ENCODE measurements at regions not wholly inside any gene's neighbourhood (a gene's known extent, or its start where the extent isn't known, plus 50 kb on each side); places are given as distances from the start of the nearest gene placed in this dataset.

DNA sequence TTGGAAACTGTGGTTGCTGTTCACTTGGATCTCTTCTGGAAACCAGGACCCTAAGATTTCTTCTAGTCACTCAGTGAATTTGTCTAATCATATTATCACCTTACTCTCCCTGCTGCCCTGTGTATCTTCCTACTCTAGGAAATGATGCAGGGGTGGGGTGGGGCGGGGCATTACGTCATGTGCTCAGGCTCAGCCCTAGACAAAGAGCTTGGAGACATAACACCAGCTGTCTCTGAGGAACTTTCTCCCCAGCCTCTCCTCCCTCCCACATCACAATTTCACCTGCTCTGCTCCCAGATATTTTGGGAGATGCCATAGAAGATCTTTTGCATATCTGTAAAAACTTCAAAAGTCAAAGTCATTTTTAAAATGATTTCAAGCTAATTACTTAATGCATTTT lies 470.4 kb downstream of the ZSWIM6 start:
- no peak for FAIRE-seq

DNA sequence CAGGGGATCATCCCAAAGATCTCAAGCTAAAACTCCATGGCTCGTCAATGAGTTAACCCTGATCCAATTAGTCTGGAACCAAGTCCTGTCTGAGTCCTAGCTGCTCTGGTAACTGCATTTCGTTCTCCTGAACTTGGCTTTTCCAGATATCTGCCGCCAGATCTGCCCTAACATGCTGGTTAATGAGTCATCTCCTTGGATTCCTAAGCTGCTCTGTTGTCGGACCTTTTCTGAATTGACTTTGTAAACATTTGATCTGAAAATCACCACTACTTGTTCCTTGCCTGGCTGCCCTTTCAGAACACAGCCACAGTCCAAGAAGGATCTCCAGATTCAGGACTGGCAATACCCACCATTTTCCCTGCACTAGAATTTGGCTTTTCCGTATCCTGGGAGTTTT lies 473.0 kb downstream of the ZSWIM6 start:
- no peak for FAIRE-seq

DNA sequence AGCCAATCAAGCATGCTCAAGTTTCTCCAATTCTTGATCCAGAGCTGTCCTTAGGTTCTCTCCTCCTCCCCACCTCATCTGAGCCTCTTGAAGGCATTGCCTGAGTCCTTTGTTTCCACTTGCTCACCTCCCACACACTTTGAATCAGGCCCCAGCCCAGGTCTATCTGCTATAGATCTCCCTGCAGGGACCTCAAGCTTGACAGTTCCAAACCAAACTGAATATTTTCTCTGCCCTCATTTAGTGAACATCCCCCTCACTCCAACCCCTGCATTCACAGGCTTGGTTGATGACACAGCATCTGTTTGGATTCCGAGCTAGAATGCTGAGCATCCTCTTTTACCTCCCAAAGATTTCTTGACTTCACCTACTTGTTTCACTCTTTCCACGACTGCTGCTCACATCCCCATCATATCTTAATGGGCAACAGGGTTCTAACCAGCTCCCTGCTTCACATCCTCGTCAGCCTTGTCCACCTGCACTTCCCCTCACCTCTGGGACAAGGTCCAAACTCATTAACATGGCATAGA lies 474.5 kb downstream of the ZSWIM6 start:
- FAIRE-seq: no peak

DNA sequence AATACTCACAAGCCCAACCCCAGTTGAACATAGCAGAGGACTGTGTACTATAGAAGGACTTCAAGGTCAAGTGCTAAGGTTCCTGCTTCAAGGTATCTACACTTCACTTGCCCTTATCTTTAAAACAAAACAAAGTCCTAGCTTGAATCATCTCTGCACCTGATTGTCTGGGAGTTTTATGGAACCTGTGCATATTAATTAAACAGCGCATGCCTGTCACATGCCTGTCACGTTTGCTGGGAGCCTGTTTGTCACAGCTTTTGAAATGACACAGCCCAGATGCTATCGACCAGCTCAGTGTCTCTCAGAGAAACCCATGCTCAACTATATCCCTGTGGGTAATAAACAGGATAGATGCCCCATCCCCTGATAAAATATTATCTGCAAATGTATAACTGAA lies 476.0 kb downstream of the ZSWIM6 start:
- FAIRE-seq: no peak

DNA sequence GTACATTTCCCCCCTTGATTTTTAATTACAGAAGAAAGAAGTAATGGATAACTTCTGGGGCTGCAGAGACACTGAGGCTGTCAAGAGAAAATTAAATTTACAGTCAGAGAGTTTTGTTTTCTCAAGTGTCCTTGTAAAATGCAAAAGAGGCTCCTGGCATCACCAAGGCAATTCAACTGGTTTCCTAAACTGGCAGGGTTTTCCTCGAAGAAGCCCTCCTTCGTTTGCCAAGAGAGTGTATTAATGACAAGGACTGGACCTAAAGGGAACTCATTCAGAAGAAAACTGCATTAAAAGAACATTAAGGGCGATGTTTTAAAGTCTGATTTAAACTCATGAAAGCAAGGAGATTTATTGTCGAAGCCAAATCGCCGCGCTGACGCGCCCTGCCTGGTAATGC lies 476.9 kb downstream of the ZSWIM6 start:
- FAIRE-seq: no peak

DNA sequence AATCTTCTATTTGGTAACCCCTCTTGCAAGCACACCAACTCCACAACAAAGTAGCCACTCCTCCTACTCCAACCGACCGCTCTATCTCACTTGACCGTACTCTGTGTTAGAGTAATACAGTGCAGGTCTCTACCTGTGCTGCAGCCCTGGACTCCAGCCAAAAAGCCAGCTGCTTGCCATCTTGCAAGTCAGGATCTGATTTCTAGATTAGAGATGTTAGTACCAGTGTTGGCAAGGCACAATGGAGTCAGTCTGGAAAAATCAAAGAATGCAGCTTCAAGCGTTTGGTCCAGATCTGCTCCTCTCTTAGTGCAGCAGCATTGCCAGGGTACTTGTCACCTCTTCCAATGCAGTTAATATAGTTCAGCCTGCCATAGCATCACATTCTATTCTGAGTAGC lies 477.6 kb downstream of the ZSWIM6 start:
- FAIRE-seq: no peak

DNA sequence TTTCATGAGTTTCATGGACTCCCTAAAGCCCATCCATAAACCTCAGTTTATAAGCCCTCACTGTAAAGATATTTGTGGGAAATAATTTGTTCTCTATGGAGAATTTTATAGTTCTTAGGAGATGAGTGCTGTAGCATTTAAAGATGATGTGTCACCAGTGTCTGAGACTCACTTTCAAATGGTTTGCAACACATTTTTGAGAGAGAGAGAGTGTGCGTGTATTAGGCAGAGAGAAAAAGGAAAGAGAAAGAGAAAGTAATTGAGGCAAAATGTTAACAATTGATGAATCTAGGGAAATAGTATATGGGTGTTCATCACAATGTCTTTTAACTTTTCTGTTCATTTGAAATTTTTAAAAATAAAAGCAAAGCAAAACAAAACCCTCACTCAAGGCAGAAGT lies 479.0 kb downstream of the ZSWIM6 start:
- no peak for FAIRE-seq

DNA sequence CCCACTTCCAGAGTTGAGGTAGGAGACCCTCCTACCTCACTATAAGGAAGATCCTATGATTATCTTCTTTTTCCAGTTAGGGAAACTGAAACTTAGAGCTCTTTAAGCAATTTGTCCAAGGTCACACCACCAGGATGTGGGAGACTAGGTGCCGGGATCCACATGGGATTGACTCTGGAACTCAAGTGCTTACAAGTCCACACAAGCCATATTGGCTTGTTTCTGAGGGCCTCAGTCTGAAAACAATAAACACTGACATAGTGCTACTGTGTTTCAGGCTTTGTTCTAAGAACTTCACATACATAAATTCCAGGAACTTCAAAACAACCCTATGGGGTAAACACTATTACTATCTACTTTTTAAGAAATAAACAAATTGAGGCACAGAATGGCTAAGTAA lies 481.3 kb downstream of the ZSWIM6 start:
- FAIRE-seq: no peak

DNA sequence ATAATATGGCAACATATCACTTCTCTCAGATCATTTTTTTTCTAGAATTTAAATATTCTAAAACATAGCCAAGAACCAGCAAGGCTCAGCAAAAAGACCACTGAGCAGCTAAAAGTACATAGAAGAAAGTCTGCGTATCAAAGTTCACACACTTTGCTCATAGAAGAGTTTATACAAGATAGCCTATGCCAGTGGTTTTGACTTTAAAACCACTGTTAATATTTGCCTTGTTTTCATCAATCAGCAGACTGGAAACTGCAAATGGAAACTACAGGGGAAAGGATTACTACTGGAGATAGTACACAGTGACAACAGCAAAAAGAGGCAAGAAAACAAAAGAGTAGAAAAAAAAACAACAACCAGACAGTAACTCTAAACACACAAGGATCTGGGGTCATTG lies 483.3 kb downstream of the ZSWIM6 start:
- no peak for FAIRE-seq

DNA sequence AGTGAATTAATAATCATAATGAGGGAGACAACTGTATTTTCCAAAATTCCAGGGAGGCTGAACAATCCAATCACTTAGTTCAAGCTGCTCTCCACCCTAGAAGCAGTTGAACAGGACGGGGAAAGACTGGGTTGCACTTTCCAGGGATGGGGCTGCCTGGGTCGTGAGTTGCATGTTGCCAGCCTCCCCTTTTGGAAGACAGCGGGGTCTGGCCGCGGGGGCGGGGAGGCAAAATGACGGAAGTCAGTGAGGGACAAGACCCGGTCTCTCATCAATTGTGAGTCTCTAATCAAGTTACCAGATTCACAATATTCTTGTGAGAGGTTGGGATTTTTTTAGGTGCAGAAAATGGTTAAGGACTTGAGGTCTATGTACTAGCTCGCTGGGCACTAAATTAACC lies 484.1 kb downstream of the ZSWIM6 start:
- no peak for FAIRE-seq

DNA sequence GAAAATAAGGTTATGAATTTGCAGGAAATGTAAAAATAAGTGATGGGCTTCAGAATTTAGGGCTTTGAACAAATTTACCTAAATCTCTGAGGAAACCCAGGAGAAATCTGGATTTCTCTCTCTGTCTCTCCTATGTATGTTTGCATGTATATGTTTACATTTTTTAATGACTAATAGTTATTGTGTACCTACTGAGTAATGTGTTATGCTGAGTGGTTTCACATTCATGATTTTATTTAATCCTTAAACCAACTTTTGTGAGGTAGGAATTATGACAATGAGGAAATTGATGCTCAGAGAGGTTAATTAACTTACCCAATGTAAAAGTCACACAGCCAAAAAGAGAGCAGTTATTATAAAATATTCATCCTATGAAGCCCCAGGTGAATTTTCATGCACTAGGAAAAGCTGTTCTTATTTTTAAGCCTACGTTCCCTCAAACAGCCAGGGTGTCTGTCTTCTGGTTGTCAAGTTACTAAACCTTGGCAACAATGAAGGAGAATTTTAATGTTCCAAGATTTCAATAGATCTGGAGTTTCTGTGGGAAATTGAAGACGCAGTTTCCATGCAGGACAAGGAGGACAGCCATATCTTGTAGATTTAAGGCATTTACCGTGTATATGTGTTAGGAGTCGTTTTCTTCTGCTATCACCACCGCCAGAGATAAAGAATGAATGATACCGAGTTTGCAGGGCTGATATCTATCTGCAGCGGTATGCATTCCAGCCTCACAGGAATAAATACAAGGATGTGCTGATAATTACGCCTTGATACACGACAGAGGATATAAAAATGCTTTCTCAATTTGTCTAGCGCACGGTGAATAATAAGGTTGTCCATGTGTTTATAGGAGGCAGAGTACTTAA lies 484.8 kb downstream of the ZSWIM6 start:
- FAIRE-seq: no peak

DNA sequence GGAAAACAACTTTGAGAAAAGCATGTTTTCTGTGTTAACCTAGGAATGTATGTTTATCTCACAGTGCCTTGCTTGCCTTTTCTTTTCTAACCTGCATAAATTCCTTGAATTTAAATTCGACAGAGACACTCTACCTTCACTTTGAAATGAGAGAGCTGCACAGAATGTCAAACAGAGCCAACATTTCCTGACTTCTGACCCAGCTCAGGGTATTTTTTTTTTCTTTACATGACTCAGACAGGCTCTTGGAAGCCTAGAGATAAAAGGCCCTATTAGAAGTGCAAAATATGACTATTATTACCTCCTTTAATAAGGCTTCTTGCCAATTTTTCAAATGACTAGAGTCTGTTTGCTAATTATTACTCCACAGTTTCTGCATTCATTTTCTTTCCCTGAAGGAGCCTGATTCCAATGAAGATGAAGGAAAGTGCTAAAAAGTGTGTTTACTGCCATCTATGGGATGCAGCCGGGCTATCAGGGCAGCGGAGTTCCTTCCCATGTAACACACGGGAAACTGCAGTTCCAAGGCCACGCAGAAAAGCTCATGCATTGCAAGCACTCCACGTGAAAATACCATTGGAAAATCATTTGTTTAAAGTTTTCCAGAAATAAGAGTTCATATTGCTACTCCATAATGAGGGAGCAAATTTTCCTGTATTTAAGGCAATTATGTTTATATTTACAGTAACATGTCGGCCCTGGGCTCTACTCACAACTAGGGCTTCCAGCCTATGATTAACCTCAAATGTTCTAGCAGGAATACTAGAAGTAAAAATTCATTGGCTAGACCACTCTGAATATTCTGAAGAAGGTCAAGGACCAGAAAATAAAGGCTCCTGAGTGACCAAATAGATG lies 485.6 kb downstream of the ZSWIM6 start:
- FAIRE-seq: no peak

DNA sequence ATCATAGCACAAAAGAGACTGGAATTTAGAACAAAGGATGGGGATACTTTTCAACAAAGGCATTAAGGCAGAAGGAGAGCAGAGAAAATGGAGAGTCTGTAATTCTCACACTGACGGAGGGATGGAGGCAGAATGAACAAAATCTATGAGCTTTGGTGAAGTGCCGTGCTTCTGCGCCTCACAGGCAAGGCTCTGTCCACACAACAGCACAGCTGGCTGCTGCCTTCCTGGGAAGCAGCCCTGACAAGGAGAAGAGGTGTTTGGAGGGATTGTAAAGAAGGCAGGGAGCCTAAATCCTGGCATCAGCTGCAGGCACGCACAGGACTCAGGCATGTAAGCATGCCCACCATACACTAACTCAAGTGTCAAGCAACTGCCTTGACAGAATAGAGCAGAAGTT lies 485.2 kb upstream of the KIF2A start:
- FAIRE-seq: no peak

DNA sequence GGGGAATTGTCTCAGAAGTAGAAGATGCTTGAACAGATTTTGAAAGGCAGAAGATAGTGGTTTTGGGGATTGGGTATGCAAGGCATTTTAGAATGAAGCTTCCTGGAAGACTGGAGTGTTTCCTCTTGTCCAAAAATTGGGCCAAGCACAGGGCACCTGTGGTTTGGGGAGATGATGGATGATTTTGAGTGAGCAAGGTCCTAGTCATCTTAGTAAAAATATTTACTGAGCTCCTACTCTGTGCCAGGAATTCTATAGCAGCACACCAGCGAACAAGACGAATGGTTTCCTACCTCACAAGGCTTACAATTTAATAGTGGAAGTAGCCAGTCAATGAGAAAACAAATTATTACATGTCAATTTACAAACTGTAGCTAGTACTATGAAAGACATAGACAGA lies 484.4 kb upstream of the KIF2A start:
- no peak for FAIRE-seq

DNA sequence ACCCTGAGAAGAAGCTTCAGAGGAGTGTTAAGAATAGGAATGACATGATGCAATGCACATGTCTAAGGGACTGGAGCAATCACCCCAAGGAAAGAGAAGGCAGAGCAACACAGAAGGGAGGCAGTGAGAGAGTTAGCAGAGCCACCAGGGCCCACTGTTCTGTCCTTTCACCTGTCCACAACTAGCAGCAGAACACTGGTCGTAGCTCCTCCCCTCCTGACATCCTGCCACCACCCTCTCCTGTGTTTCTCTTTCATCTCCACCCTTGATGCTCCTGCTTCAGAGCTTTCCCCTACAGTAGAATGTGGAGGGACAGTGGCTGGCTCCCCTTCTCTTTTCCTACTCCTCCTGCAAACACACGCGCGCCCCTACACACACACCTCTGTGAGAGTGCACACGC lies 483.4 kb upstream of the KIF2A start:
- no peak for FAIRE-seq

DNA sequence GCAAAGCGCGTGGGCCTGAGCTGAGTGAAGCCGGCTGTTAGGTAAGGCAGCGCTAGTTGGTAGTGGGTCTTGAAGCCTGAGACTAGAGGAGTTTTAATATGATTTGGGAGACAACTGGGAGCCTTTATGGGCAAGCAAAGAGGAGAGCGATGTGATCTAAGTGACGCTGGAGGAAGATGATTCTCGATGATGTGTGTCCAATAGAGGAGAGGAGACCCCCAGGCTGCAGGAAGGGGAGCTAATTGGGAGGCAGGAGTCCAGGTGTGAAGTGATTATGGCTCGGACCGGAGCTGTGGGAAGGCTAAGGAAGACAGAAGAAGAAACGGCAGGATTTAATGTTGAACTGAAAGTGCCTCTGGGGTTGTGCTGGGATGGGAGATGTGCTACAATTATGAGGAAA lies 482.9 kb upstream of the KIF2A start:
- no peak for FAIRE-seq

DNA sequence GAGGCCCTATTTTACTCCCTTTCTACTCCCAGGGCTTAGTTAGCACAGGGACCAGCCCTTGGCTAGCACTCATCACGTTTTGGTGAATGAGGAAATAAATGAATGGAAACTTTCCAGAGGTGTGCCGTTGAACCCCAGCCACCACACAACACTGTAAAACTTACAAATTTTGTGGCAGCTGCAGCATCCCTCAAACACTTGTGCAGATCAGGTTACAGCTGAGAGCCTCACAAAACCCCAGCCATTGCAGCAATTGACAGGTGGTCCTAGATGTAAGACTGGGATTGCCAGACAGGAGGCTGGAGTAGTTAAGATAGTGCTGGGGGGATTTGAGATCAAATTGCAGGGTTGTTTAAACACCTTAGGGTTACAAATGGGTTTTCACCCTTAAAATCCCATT lies 482.2 kb upstream of the KIF2A start:
- no peak for FAIRE-seq

DNA sequence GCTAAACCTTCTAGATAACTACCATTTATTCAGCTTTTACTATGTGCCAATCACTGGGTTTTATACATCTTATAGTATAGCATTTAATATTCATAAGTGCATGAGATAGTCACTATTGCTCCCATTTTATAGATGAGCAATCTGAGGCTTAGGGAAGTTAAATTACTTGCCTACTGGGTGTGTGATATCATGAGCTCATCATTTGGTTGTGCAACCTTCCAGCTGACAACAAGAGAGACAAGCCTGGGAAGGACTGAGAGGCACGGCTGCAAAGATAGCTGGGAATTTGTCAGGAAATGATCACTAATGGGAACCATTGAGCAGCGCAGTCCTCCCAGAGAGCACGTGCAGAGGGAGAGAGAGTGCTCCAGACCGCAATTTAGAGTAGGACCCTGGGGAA lies 481.6 kb upstream of the KIF2A start:
- FAIRE-seq: no peak

DNA sequence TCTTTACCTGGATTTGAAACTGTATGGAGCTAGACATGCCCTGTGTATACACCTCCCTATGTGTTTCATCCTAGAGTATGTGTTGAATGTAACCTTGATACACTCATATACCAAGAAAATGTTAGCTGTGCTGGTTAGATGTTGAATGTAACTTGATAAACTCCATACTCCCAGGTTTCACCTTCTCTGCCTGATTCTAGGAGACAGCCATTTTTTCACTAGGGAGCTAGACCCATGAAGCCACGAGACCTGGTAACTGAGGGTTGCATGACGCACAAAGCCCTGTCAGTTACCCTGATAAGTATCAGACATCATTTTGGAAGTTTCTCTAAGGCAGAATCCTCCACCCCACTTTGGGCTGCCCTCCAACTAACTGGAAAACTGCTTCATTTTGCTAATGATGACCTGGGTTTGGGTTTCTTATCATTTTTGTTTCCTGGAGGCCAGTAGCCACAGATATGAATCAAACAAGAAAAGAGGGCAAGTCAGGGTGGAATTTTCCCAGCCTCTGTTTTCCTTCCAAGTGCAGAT lies 478.5 kb upstream of the KIF2A start:
- FAIRE-seq: no peak

DNA sequence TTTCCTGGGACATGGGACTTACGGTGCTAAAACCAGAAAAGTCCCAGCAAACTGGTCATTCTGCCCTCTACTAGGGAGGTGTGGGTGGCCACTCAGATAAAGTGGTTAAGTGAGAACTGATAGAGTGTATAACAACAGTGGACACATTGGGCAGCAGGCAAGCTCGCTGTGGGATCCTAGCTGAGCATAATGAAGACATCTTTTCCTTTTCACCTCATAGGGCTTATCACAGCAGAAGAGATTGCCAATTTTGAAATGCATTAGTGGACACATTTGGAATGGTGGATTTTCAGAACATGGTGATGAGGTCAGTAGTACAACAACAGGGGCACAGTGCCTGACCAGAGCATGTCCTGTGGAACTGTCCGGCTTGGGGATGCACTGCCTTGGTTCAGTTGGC lies 477.1 kb upstream of the KIF2A start:
- no peak for FAIRE-seq

DNA sequence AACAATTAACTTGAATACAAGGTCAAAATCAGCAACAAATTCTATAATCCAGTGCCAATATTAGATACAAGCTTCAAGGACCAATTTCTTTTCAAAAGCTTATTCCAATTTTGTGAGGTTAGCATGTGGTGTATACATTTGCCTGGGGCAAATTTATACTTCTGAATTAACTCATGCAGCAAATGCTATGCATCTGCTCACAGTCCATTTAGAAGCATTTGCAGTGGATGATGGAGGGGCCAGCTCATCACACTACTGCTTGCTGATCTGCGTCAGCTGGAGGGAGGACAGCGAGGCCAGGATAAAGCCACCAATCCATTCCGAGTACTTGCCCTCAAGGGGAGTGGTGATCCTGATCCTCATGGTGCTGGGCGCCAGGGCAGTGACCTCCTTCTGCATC lies 474.3 kb upstream of the KIF2A start:
- FAIRE-seq: no peak

DNA sequence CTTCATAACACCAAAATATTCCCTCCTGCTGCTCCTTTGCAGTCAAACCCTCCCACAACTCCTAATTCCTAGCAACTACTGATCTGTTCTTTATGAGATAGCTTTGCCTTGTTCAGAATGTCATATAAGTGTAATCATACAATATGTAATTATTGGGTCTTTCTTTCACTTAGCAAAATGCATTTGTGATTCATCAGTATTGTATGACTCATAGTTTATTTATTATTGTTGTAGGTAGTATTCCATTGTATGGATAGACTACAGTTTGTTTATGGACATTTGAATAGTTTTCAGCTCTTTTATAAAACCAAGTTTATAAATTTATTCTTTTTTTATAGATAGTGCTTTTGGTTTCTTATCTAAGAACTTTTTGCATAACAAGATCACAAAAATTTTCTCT lies 468.2 kb upstream of the KIF2A start:
- FAIRE-seq: no peak

DNA sequence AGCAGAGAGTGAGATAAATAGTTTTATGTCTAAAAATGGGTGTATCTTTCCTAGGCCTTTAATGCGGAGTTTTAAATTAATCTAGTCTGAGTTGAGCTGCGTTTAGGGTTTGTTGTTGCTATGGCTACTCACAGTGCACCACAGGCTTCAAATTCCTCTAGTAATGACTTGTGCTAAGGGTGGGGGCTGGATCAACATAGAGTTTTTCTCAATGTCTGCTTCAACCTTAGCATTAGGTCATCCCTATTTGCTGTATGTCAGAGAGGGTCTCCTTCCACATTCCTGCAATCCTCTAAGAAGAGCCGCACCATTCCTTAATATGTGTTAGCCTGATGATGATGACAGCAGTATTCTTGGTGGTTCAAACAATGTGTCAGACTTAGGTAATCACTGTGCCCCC lies 465.6 kb upstream of the KIF2A start:
- FAIRE-seq: no peak

DNA sequence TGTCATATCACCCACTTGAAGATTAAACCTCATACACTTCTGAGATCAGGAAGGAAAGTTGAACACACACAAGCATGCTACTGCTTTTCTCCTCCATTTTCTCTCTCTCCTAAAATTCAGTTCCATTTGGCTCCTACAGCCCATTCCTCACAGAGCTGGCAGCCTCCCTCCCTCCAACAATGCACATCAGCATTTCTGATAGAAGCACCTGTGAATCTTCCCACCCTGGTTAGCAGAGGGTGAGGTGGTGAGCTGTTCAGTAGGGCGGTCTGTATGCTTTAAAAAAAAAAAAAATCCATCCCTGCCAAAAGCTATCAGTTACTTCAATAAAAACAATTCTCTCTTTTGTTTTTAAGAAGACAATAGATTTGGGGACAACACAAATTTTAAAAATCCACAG lies 463.2 kb upstream of the KIF2A start:
- no peak for FAIRE-seq

Data from islet of Langerhans (tissue), 1 donor.